Endodermal cell (in vitro differentiated cells): ENCODE measurements at regions not wholly inside any gene's neighbourhood (a gene's known extent, or its start where the extent isn't known, plus 50 kb on each side); places are given as distances from the start of the nearest gene placed in this dataset.

Source experiments
- DNase-seq: peaks from one replicate; pipeline ENCODE4 v3.0.0-alpha.2; 2017
- H3K27ac ChIP-seq: 2 replicates; pipeline ENCODE4 v1.5.1; 2013; ENCODE audit warnings: mild to moderate bottlenecking, low read depth, low read length, moderate library complexity
- H3K27me3 ChIP-seq: 2 replicates; pipeline ENCODE4 v1.6.1; 2013; ENCODE audit warnings: mild to moderate bottlenecking, low read length, moderate library complexity; ENCODE audit not compliant: insufficient read depth, control insufficient read depth, poor library complexity, severe bottlenecking
- H3K36me3 ChIP-seq: 2 replicates; pipeline ENCODE4 v1.7.0; 2013; ENCODE audit warnings: mild to moderate bottlenecking, low read length, moderate library complexity; ENCODE audit not compliant: control insufficient read depth, insufficient read depth
- H3K4me1 ChIP-seq: one replicate; pipeline ENCODE4 v1.7.0; 2013; ENCODE audit warnings: low read length; ENCODE audit not compliant: control insufficient read depth, insufficient read depth
- H3K4me3 ChIP-seq: 2 replicates; pipeline ENCODE4 v1.5.1; 2013; ENCODE audit warnings: mild to moderate bottlenecking, low read length, moderate library complexity
- H3K9ac ChIP-seq: 2 replicates; pipeline ENCODE4 v1.6.1; 2013; ENCODE audit warnings: mild to moderate bottlenecking, low read length, moderate library complexity; ENCODE audit not compliant: poor library complexity, severe bottlenecking; ENCODE audit errors: extremely low read depth
- H3K9me3 ChIP-seq: 2 replicates; pipeline ENCODE4 v1.6.1; 2013; ENCODE audit warnings: mild to moderate bottlenecking, low read length, moderate library complexity; ENCODE audit not compliant: control insufficient read depth
- H3K27ac Mint-ChIP-seq: 2 replicates; pipeline ENCODE4 v1.8.0; 2020; ENCODE audit warnings: mixed read lengths
- H3K27me3 Mint-ChIP-seq: 2 replicates; pipeline ENCODE4 v1.8.0; 2021; ENCODE audit warnings: mild to moderate bottlenecking, mixed read lengths; ENCODE audit not compliant: insufficient read depth
- H3K36me3 Mint-ChIP-seq: 2 replicates; pipeline ENCODE4 v1.8.0; 2020; ENCODE audit warnings: low read depth, mixed read lengths
- H3K4me1 Mint-ChIP-seq: 2 replicates; pipeline ENCODE4 v1.8.0; 2020; ENCODE audit warnings: mixed read lengths
- H3K4me3 Mint-ChIP-seq: 2 replicates; pipeline ENCODE4 v1.8.0; 2020; ENCODE audit warnings: mild to moderate bottlenecking, moderate library complexity, mixed read lengths
- H3K9me3 Mint-ChIP-seq: 2 replicates; pipeline ENCODE4 v1.8.0; 2020; ENCODE audit warnings: mild to moderate bottlenecking, mixed read lengths
- CTCF ChIP-seq: fragments of 200-600 bp; sonication (generic); conservative IDR thresholded peaks from 2 replicates; pipeline ENCODE4 v1.5.0; 2021; ENCODE audit warnings: antibody characterized with exemption, mild to moderate bottlenecking
- WGBS, 2 experiments: methylation state at CpG; one replicate each; pipeline versions ENCODE4 v1.1.5 to v1.1.7; 2013; ENCODE audit warnings: missing lambda C conversion rate in 2 of 2, mixed read lengths in 1 of 2; ENCODE audit not compliant: insufficient coverage in 1 of 2, insufficient read length in 1 of 2; 5-methylcytosine and 5-hydroxymethylcytosine counted together

- Histone ChIP-seq H3K27ac (no peak overlapping the region), H3K36me3 (no peaks in the 10 kb centered on the region), H3K4me3 (no peak overlapping the region), H3K9ac (no peak overlapping the region), H3K4me1 (no peaks in the 10 kb centered on the region), H3K9me3 (no peaks in the 10 kb centered on the region), H3K27me3 (no peaks in the 10 kb centered on the region)
- DNase-seq, result no peak
- Mint-ChIP-seq H3K4me3 (no peak overlapping the region), H3K4me1 (no peaks in the 10 kb centered on the region), H3K9me3 (peaks cover 2% of the 10 kb centered on the region), H3K27me3 (no peaks in the 10 kb centered on the region), H3K27ac (no peak overlapping the region), H3K36me3 (no peaks in the 10 kb centered on the region)
- WGBS, 2 experiments, result 83% methylated on average over 1 to 3 of the region's 3 CpGs
- TF ChIP-seq CTCF, result no peak
These were observed 558.8 kb upstream of the CNTNAP2 start for GRCh38 chr7:145557805-145558204.

GRCh38 chr7:145543242-145543641 is 573.4 kb upstream of the CNTNAP2 start:
- H3K27ac ChIP-seq, result no peak overlapping the region
- H3K27me3 ChIP-seq, result no peaks in the 10 kb centered on the region
- WGBS, 2 experiments, result 77 to 89% methylated on average over 2 of the region's 2 CpGs
- H3K4me1 Mint-ChIP-seq, result no peaks in the 10 kb centered on the region
- no peaks in the 10 kb centered on the region for H3K27me3 Mint-ChIP-seq
- no peaks in the 10 kb centered on the region for H3K4me1 ChIP-seq
- no peak overlapping the region for H3K27ac Mint-ChIP-seq
- H3K36me3 Mint-ChIP-seq, result no peaks in the 10 kb centered on the region
- H3K4me3 Mint-ChIP-seq, result no peak overlapping the region
- H3K36me3 ChIP-seq, result no peaks in the 10 kb centered on the region
- H3K9me3 Mint-ChIP-seq, result no peaks in the 10 kb centered on the region
- no peak overlapping the region for H3K9ac ChIP-seq
- no peak for TF ChIP-seq CTCF
- no peaks in the 10 kb centered on the region for H3K9me3 ChIP-seq
- no peak for DNase-seq
- no peak overlapping the region for H3K4me3 ChIP-seq

GRCh38 chr7:145539910-145540309 is 576.7 kb upstream of the CNTNAP2 start:
- H3K9ac ChIP-seq, result no peak overlapping the region
- no peak overlapping the region for H3K4me3 ChIP-seq
- Mint-ChIP-seq H3K4me3 (no peak overlapping the region), H3K4me1 (no peaks in the 10 kb centered on the region), H3K9me3 (no peaks in the 10 kb centered on the region), H3K36me3 (no peaks in the 10 kb centered on the region), H3K27me3 (no peaks in the 10 kb centered on the region), H3K27ac (no peak overlapping the region)
- no peak overlapping the region for H3K27ac ChIP-seq
- no peaks in the 10 kb centered on the region for H3K36me3 ChIP-seq
- TF ChIP-seq CTCF, result no peak
- 71 to 100% methylated on average over 1 to 2 of the region's 2 CpGs for WGBS, 2 experiments
- no peaks in the 10 kb centered on the region for H3K9me3 ChIP-seq
- no peaks in the 10 kb centered on the region for H3K4me1 ChIP-seq
- no peaks in the 10 kb centered on the region for H3K27me3 ChIP-seq
- DNase-seq, result no peak
